H1 (cell line): ENCODE measurements at regions not wholly inside any gene's neighbourhood (a gene's known extent, or its start where the extent isn't known, plus 50 kb on each side); places are given as distances from the start of the nearest gene placed in this dataset.

Experiments used
- CHD7 ChIP-seq: fragments of 300-600 bp; sonication (generic); IDR thresholded peaks from 2 replicates; pipeline ENCODE4 v1.7.1; 2012; ENCODE audit warnings: low read length, moderate library complexity, mild to moderate bottlenecking, inconsistent platforms; ENCODE audit not compliant: insufficient replicate concordance
- RBBP5 ChIP-seq: IDR thresholded peaks from 2 replicates; pipeline ENCODE4 v1.7.1; 2012; ENCODE audit warnings: low read depth, mild to moderate bottlenecking, inconsistent platforms, low read length, moderate library complexity, borderline replicate concordance
- SIX5 ChIP-seq: IDR thresholded peaks from 2 replicates; pipeline ENCODE4 v1.6.1; 2011; ENCODE audit warnings: mild to moderate bottlenecking, low read depth, low read length

- TF ChIP-seq CHD7 (no peak), RBBP5 (no peak), SIX5 (no peak)
Observed at GRCh38 chr6:140785926-140786325, 1346.8 kb upstream of the GJE1 start (continued).
